ENCODE measurements at regions not wholly inside any gene's neighbourhood (a gene's known extent, or its start where the extent isn't known, plus 50 kb on each side); places are given as distances from the start of the nearest gene placed in this dataset.
A peak's percentile ranks its signal among the peaks of the same experiment; 100 is the strongest.

GRCh38 chr1:232269988-232270387 is 359.9 kb downstream of the SIPA1L2 start:
- peaks cover 10% of the 10 kb centered on the region for H3K27me3 Mint-ChIP-seq
- POLR2A ChIA-PET = no interaction called here
- no peak overlapping the region for H3K4me3 Mint-ChIP-seq
- H3K4me1 Mint-ChIP-seq = no peaks in the 10 kb centered on the region
- H3K9me3 Mint-ChIP-seq = no peaks in the 10 kb centered on the region
- no peaks in the 10 kb centered on the region for H3K36me3 Mint-ChIP-seq
- ATAC-seq (ENCODE audit: low read depth) (no peak), DNase-seq (no peak)
- H3K27ac Mint-ChIP-seq = no peak overlapping the region

GRCh38 chr1:232267837-232268598 is 361.9 kb downstream of the SIPA1L2 start:
- no peak for DNase-seq
- Mint-ChIP-seq H3K27ac (no peak overlapping the region), H3K27me3 (peaks cover 8% of the 10 kb centered on the region), H3K4me1 (no peaks in the 10 kb centered on the region), H3K9me3 (no peaks in the 10 kb centered on the region), H3K4me3 (no peak overlapping the region), H3K36me3 (no peaks in the 10 kb centered on the region)
- no peak for ATAC-seq (ENCODE audit: low read depth)
- POLR2A ChIA-PET = no interaction called here

GRCh38 chr1:232267092-232267836 is 362.7 kb downstream of the SIPA1L2 start:
- ATAC-seq (ENCODE audit: low read depth) (no peak), DNase-seq (no peak)
- POLR2A ChIA-PET = no interaction called here
- no peak overlapping the region for H3K27ac Mint-ChIP-seq
- H3K4me1 Mint-ChIP-seq = no peaks in the 10 kb centered on the region
- H3K27me3 Mint-ChIP-seq = peaks cover 8% of the 10 kb centered on the region
- no peaks in the 10 kb centered on the region for H3K9me3 Mint-ChIP-seq
- H3K4me3 Mint-ChIP-seq = no peak overlapping the region
- H3K36me3 Mint-ChIP-seq = no peaks in the 10 kb centered on the region

DNA sequence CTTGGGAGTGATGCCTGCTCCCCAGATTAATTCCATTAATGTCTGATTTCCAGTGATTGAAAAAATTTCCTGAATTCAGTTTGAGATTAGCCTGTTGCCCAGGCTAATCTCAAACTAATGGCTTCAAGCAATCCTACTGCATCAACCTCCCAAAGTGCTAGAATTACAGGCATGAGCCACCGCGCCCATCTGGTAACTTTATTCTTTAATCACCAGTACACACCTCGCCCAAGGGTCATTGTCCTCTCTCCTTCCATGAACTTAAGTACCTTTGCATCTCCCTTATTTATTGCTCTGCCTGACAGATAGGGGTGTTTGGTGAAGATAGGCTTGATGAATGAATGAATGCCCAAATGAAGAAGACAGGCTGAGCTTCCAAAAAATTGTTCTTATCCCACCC is 366.5 kb downstream of the SIPA1L2 start:
- Mint-ChIP-seq H3K4me1 (no peaks in the 10 kb centered on the region), H3K36me3 (no peaks in the 10 kb centered on the region), H3K9me3 (no peaks in the 10 kb centered on the region), H3K4me3 (no peak overlapping the region), H3K27me3 (peaks cover 11% of the 10 kb centered on the region), H3K27ac (no peak overlapping the region)
- ATAC-seq (ENCODE audit: low read depth) = no peak
- POLR2A ChIA-PET = no interaction called here
- no peak for DNase-seq

- POLR2A ChIA-PET = no interaction called here
- no peak for DNase-seq
- H3K27ac Mint-ChIP-seq = no peak overlapping the region
- peaks cover 12% of the 10 kb centered on the region for H3K27me3 Mint-ChIP-seq
- no peak for ATAC-seq (ENCODE audit: low read depth)
- no peaks in the 10 kb centered on the region for H3K9me3 Mint-ChIP-seq
- H3K36me3 Mint-ChIP-seq = no peaks in the 10 kb centered on the region
- H3K4me1 Mint-ChIP-seq = no peaks in the 10 kb centered on the region
- H3K4me3 Mint-ChIP-seq = no peak overlapping the region
These were observed 366.9 kb downstream of the SIPA1L2 start for GRCh38 chr1:232262991-232263390.

DNA sequence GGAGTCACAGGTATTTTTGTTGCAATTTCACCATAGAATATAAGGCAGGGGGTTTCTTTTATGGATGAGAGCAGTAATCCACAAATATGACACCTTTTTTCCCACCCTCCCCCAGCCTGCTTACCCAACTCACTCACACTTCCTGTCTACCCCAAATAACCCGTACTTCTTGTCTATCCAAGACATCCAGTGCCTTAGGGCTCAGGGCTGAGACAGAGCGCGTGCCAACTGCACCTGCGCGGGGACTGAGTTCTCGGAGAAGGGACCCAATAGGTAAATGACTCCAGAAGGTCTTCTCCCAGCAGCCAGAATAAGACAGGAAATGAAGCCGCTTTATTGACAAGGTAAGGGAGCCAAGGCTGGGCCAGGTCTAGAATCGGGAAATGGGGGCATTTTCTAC is 369.1 kb downstream of the SIPA1L2 start:
- H3K27ac Mint-ChIP-seq = no peak overlapping the region
- peaks cover 9% of the 10 kb centered on the region for H3K27me3 Mint-ChIP-seq
- H3K4me3 Mint-ChIP-seq = no peak overlapping the region
- no peaks in the 10 kb centered on the region for H3K9me3 Mint-ChIP-seq
- no peak for ATAC-seq (ENCODE audit: low read depth)
- no peak for DNase-seq
- POLR2A ChIA-PET = no interaction called here
- H3K36me3 Mint-ChIP-seq = no peaks in the 10 kb centered on the region
- no peaks in the 10 kb centered on the region for H3K4me1 Mint-ChIP-seq

DNA sequence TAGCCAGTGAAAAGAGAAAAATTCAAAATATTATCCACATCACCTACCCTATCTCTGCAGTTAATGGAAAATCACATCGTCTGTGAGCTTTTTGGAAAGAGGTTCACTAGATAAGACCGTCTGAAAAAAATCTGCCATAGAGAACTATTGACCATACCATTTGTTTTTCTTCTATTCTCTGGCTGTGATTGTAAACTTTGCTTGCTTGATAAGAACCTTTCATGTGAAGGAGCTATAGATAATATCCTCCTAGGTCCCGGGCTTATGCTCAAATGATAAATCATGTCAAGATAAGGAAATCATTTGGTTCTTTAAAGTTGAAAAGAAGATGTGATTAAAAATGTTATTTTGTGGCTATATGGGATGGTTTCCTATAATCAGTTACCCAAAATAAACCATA is 369.9 kb downstream of the SIPA1L2 start:
- H3K36me3 Mint-ChIP-seq = no peaks in the 10 kb centered on the region
- H3K4me1 Mint-ChIP-seq = no peaks in the 10 kb centered on the region
- ATAC-seq (ENCODE audit: low read depth) (no peak), DNase-seq (no peak)
- no peak overlapping the region for H3K4me3 Mint-ChIP-seq
- peaks cover 9% of the 10 kb centered on the region for H3K27me3 Mint-ChIP-seq
- no peaks in the 10 kb centered on the region for H3K9me3 Mint-ChIP-seq
- POLR2A ChIA-PET = no interaction called here
- H3K27ac Mint-ChIP-seq = no peak overlapping the region

DNA sequence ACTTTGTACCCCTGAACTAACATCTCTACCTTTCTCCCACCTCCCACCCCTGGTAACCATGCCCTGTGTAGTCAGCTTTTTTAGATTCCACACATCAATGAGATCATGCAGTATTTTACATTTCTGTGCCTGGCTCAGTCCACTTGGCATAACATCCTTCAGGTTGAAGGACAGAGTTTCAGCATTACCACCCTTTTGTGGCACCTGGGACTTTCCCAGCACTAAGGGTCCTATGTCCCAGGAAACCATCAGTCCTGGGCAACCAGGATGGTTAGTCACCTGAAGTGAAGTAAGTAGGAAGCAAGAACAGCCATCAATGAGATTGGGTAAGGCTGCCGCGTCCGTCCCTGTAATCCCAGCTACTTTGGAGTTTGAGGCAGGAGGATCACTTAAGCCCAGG is 370.6 kb downstream of the SIPA1L2 start:
- no peaks in the 10 kb centered on the region for H3K36me3 Mint-ChIP-seq
- H3K27ac Mint-ChIP-seq = no peak overlapping the region
- ATAC-seq (ENCODE audit: low read depth) (no peak), DNase-seq (no peak)
- peaks cover 13% of the 10 kb centered on the region for H3K27me3 Mint-ChIP-seq
- H3K4me1 Mint-ChIP-seq = no peaks in the 10 kb centered on the region
- POLR2A ChIA-PET = no interaction called here
- H3K4me3 Mint-ChIP-seq = no peak overlapping the region
- no peaks in the 10 kb centered on the region for H3K9me3 Mint-ChIP-seq

DNA sequence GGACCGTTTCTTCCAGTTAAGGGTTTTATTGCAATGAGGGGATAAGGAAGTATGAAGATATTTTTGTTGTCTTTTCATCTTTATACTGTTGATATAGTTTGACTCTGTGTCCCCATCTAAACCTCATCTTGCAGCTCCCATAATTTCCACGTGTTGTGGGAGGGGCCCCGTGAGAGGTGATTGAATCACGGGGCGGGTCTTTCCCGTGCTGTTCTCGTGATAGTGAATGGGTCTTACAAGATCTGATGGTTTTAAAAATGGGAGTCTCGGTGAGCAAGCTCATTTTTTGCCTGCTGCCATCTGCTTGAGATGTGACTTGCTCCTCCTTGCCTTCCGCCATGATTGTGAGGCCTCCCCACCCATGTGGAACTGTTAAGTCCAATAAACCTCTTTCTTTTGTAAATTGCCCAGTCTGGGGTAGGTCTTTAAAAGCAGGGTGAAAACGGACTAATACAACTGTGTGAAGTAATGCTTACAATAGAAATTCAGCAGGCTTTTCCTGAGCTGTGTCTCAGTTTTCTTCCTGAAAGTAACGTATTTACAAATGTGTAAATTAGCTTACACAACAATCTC is 377.3 kb downstream of the SIPA1L2 start:
- H3K36me3 Mint-ChIP-seq = no peaks in the 10 kb centered on the region
- no peaks in the 10 kb centered on the region for H3K9me3 Mint-ChIP-seq
- H3K4me1 Mint-ChIP-seq = peaks cover 8% of the 10 kb centered on the region
- no peak for ATAC-seq (ENCODE audit: low read depth)
- H3K4me3 Mint-ChIP-seq = no peak overlapping the region
- POLR2A ChIA-PET = no interaction called here
- H3K27ac Mint-ChIP-seq = no peak overlapping the region
- DNase-seq = no peak
- peaks cover 41% of the 10 kb centered on the region for H3K27me3 Mint-ChIP-seq

GRCh38 chr1:232250838-232251237 is 379.1 kb downstream of the SIPA1L2 start:
- no peak for DNase-seq
- peaks cover 47% of the 10 kb centered on the region for H3K27me3 Mint-ChIP-seq
- no peaks in the 10 kb centered on the region for H3K9me3 Mint-ChIP-seq
- H3K4me1 Mint-ChIP-seq = peaks cover 8% of the 10 kb centered on the region
- POLR2A ChIA-PET = no interaction called here
- H3K4me3 Mint-ChIP-seq = no peak overlapping the region
- H3K27ac Mint-ChIP-seq = no peak overlapping the region
- no peaks in the 10 kb centered on the region for H3K36me3 Mint-ChIP-seq
- no peak for ATAC-seq (ENCODE audit: low read depth)

DNA sequence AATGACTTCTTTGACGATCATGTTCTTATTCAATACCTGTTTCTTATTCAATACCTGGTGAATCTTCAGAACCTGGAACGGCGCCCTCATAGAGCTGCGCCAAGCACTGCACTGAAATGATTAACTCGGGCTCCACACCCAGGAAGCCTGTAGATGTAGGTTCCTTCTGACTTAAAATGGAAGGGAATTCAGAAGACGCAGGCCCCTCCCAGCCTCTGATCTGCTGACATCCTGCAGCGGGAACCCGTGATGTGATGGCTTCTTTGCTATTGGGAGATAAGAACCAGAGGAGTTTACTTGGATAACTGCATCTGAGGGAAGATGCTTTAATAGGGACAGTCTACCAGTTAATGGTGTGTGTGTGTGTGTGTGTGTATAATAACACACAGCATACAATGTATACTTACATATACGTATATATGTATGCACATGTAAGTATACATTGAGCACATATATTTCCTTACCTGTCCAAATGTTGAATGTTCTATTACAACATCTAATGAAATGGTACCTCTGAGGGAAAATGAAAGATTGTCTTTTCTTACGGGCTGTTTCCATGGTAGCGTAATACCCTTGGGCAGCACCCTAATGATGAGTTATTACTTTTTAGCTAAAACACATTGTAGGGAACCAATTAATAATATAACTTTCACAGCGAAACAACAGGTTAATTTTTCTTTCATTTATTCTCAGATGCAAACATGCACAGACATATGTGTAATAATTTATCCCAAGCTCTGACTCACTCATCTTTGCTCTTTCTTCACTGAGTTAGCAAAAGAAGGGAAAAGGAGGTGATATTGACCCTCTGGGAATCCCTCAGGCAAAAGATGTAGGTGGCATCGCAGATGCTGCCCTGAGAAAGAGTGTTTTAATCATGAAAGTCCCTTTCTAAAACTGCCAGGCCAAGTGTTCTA is 379.8 kb downstream of the SIPA1L2 start:
- no peaks in the 10 kb centered on the region for H3K9me3 Mint-ChIP-seq
- ATAC-seq (ENCODE audit: low read depth) (no peak), DNase-seq (no peak)
- no peak overlapping the region for H3K27ac Mint-ChIP-seq
- no peaks in the 10 kb centered on the region for H3K36me3 Mint-ChIP-seq
- peaks cover 8% of the 10 kb centered on the region for H3K4me1 Mint-ChIP-seq
- H3K4me3 Mint-ChIP-seq = peak overlapping the region; percentile 8
- H3K27me3 Mint-ChIP-seq = peaks cover 50% of the 10 kb centered on the region
- POLR2A ChIA-PET = no interaction called here

- DNase-seq (no peak), ATAC-seq (ENCODE audit: low read depth) (no peak)
- peaks cover 54% of the 10 kb centered on the region for H3K27me3 Mint-ChIP-seq
- H3K36me3 Mint-ChIP-seq = no peaks in the 10 kb centered on the region
- no peak overlapping the region for H3K27ac Mint-ChIP-seq
- POLR2A ChIA-PET = no interaction called here
- peak overlapping the region; percentile 8 for H3K4me3 Mint-ChIP-seq
- no peaks in the 10 kb centered on the region for H3K9me3 Mint-ChIP-seq
- peaks cover 8% of the 10 kb centered on the region for H3K4me1 Mint-ChIP-seq
These were observed 380.6 kb downstream of the SIPA1L2 start for GRCh38 chr1:232249339-232249738.

GRCh38 chr1:232248276-232248820 is 381.6 kb downstream of the SIPA1L2 start:
- DNase-seq (no peak), ATAC-seq (ENCODE audit: low read depth) (no peak)
- Mint-ChIP-seq H3K36me3 (no peaks in the 10 kb centered on the region), H3K27ac (no peak overlapping the region), H3K27me3 (peaks cover 56% of the 10 kb centered on the region), H3K9me3 (no peaks in the 10 kb centered on the region), H3K4me1 (peaks cover 8% of the 10 kb centered on the region), H3K4me3 (no peak overlapping the region)
- POLR2A ChIA-PET = no interaction called here

Measured in activated naive CD8-positive, alpha-beta T cell treated with anti-CD3 and anti-CD28 coated beads, Interleukin-2, amount 10 ng/mL, durations not matched to agents 7 days and 5 days (primary cell).